ENCODE measurements at regions not wholly inside any gene's neighbourhood (a gene's known extent, or its start where the extent isn't known, plus 50 kb on each side); places are given as distances from the start of the nearest gene placed in this dataset.

GRCh38 chr2:236359426-236360045, 95.3 kb upstream of the ASB18 start:
- ChIA-PET POLR2A (no interaction called here), CTCF (no interaction called here)
- ATAC-seq (peak; percentile 39), DNase-seq (no peak)
- Mint-ChIP-seq H3K9me3 (no peaks in the 10 kb centered on the region), H3K4me3 (no peak overlapping the region), H3K27ac (no peak overlapping the region), H3K36me3 (ENCODE audit: low read depth) (no peaks in the 10 kb centered on the region), H3K27me3 (peaks cover 13% of the 10 kb centered on the region), H3K4me1 (ENCODE audit: low read depth) (peaks cover 8% of the 10 kb centered on the region)
- TF ChIP-seq, protein P1, sequence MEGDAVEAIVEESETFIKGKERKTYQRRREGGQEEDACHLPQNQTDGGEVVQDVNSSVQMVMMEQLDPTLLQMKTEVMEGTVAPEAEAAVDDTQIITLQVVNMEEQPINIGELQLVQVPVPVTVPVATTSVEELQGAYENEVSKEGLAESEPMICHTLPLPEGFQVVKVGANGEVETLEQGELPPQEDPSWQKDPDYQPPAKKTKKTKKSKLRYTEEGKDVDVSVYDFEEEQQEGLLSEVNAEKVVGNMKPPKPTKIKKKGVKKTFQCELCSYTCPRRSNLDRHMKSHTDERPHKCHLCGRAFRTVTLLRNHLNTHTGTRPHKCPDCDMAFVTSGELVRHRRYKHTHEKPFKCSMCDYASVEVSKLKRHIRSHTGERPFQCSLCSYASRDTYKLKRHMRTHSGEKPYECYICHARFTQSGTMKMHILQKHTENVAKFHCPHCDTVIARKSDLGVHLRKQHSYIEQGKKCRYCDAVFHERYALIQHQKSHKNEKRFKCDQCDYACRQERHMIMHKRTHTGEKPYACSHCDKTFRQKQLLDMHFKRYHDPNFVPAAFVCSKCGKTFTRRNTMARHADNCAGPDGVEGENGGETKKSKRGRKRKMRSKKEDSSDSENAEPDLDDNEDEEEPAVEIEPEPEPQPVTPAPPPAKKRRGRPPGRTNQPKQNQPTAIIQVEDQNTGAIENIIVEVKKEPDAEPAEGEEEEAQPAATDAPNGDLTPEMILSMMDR (IDR thresholded peaks at IDR 0.05): no peak
- intact Hi-C loops (cut with micrococcal nuclease): no loop called here

DNA sequence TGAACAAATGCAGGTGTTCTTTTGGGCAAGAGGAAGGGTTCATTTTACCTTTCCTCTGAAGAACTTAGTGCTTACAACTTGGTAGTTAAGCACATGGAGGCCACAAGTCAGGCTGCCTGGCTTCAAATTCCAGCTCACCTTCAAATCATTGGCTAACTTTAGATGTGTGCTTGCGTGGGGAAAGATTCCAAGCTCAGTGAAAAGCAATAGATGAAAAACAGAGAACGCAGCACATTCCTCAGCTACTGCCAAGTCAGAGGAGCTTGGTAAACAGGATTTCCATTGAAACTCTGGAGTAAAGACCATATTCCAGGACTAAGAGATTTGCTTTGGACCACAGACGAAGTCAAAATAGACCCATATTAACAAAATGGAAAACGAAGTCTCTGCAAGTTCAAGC, 96.3 kb upstream of the ASB18 start:
- H3K36me3 Mint-ChIP-seq (ENCODE audit: low read depth): no peaks in the 10 kb centered on the region
- intact Hi-C loops (cut with micrococcal nuclease): no loop called here
- peaks cover 21% of the 10 kb centered on the region for H3K27me3 Mint-ChIP-seq
- TF ChIP-seq, protein P1 (IDR thresholded peaks at IDR 0.05): no peak
- no peaks in the 10 kb centered on the region for H3K9me3 Mint-ChIP-seq
- H3K4me3 Mint-ChIP-seq: no peak overlapping the region
- H3K4me1 Mint-ChIP-seq (ENCODE audit: low read depth): peaks cover 14% of the 10 kb centered on the region
- ChIA-PET POLR2A (no interaction called here), CTCF (no interaction called here)
- ATAC-seq (no peak), DNase-seq (no peak)
- no peak overlapping the region for H3K27ac Mint-ChIP-seq

DNA sequence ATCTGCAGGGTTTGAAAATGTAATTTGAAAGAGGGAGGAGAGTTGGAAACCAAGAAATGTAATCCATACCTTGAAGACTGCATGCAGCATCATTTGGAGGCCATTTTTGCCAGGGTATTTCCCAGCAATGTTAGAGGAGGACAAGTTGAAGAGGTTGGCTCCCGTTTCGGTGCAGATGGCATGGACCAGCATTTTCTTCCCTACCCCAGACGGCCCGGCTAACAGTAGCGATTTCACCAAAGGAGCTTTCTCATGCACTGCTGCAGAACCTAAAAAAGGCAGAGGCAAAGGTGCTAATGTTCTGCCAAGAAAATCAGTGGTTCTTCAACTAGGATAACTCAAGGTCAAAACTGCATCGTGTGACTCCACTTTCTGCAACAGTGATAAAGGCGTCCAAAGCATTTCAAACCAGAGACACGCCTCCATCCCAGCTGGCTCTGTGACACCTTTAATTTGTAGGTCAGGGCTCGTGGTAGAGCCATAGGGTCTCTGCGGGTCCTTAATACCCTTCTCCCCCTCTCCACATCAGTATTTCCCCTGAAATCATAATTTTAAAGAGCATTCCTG, 99.6 kb upstream of the ASB18 start:
- intact Hi-C loops (cut with micrococcal nuclease): no loop called here
- ChIA-PET CTCF (interaction anchor here (1.5 kb wide), 1 partner anchor 10 kb away, joined by 3 read pairs; no protein-coding TSS in a partner anchor), POLR2A (interaction anchor here (0.6 kb wide), 1 partner anchor 392 kb away, joined by 6 read pairs; no protein-coding TSS in a partner anchor)
- ATAC-seq (no peak), DNase-seq (no peak)
- Mint-ChIP-seq H3K4me1 (ENCODE audit: low read depth) (peaks cover 37% of the 10 kb centered on the region), H3K36me3 (ENCODE audit: low read depth) (no peaks in the 10 kb centered on the region), H3K9me3 (no peaks in the 10 kb centered on the region), H3K27me3 (peaks cover 35% of the 10 kb centered on the region), H3K4me3 (no peak overlapping the region), H3K27ac (no peak overlapping the region)
- TF ChIP-seq, protein P1 (IDR thresholded peaks at IDR 0.05): no peak

DNA sequence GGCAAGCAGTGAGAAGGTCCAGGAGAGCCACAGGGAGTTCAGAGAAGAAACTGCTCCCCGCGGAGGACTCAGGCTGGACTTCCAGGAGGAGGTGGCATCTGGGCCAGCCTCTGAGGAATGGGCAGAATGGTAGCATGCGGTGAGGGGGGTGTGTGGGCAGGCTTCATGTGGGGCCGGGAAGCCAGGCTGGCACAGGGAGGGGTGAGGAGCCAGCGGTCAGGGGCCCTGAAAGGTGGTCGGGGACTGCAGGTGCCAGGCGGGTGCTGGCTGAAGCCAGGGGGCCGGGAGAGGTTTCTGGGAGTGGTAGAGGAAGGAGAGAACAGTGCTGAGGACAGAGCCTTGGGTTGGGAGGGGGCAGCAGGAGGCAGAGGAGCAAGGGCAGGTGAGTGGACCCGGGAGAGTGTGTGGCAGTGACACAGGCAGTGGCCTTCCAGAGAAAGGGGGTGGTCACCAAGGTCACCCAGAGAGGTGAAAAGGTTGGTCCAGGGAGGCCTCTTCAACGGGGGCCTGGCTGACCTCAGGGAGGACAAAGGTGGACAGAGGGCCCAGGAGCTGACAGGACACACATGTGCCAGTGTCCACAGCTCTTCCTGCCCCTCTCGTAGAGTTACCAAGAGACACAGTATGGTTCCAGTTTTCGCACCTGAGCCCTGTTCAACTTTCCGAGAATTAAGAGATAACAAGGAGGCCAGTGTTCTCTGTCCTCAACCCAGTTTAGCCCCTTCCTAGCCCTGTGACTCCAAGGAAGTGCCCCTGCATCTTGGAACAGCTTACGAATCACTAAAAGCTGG, 101.2 kb upstream of the ASB18 start:
- Mint-ChIP-seq H3K36me3 (ENCODE audit: low read depth) (no peaks in the 10 kb centered on the region), H3K9me3 (no peaks in the 10 kb centered on the region), H3K27ac (no peak overlapping the region), H3K4me3 (no peak overlapping the region), H3K4me1 (ENCODE audit: low read depth) (peaks cover 29% of the 10 kb centered on the region), H3K27me3 (peaks cover 51% of the 10 kb centered on the region)
- ChIA-PET POLR2A (no interaction called here), CTCF (interaction anchor here (0.7 to 1.5 kb wide), 3 partner anchors 12 to 247 kb away, joined by 3 to 4 read pairs (median 3); no protein-coding TSS in a partner anchor)
- intact Hi-C loops (cut with micrococcal nuclease): no loop called here
- ATAC-seq: no peak
- DNase-seq: no peak
- TF ChIP-seq, protein P1 (IDR thresholded peaks at IDR 0.05): no peak

GRCh38 chr2:236366049-236366387, 101.8 kb upstream of the ASB18 start:
- Mint-ChIP-seq H3K4me1 (ENCODE audit: low read depth) (peaks cover 29% of the 10 kb centered on the region), H3K9me3 (no peaks in the 10 kb centered on the region), H3K27ac (no peak overlapping the region), H3K36me3 (ENCODE audit: low read depth) (no peaks in the 10 kb centered on the region), H3K27me3 (peaks cover 54% of the 10 kb centered on the region), H3K4me3 (no peak overlapping the region)
- DNase-seq (no peak), ATAC-seq (peak; percentile 37)
- POLR2A ChIA-PET: no interaction called here
- CTCF ChIA-PET: interaction anchor here (1.4 kb wide), 1 partner anchor 13 kb away, joined by 4 read pairs; no protein-coding TSS in a partner anchor
- TF ChIP-seq, protein P1 (IDR thresholded peaks at IDR 0.05): no peak
- intact Hi-C loops (cut with micrococcal nuclease): no loop called here

Measured in activated CD8-positive, alpha-beta T cell treated with anti-CD3 and anti-CD28 coated beads for 36 hours (primary cell).